OCI-LY3 (cell line): ENCODE measurements at regions not wholly inside any gene's neighbourhood (a gene's known extent, or its start where the extent isn't known, plus 50 kb on each side); places are given as distances from the start of the nearest gene placed in this dataset.

Experiments used
- H2AFZ ChIP-seq: fragments of 200-600, 300-600 bp; shearing (Covaris generic); 2 replicates; pipeline ENCODE4 v1.6.0; 2014; ENCODE audit warnings: antibody characterized with exemption, low read depth, low read length
- H3K27ac ChIP-seq: fragments of 200-600, 300-600 bp; sonication (generic); 2 replicates; pipeline ENCODE4 v1.5.1; 2014; ENCODE audit warnings: mild to moderate bottlenecking, low read length, moderate library complexity, mixed read lengths
- H3K27me3 ChIP-seq: fragments of 200-600, 300-600 bp; sonication (generic); 2 replicates; pipeline ENCODE4 v1.6.1; 2014; ENCODE audit warnings: low read depth, low read length, mixed read lengths
- H3K36me3 ChIP-seq: fragments of 200-600, 300-600 bp; sonication (generic); replicated peaks from 2 replicates; pipeline ENCODE3; 2014; ENCODE audit warnings: low read depth, low read length, mixed read lengths
- H3K4me1 ChIP-seq: fragments of 300-600, 200-600 bp; sonication (generic); 2 replicates; pipeline ENCODE4 v1.6.1; 2014; ENCODE audit warnings: low read length, mixed read lengths
- H3K4me2 ChIP-seq: fragments of 200-600, 300-600 bp; sonication (generic); 2 replicates; pipeline ENCODE4 v1.6.1; 2014; ENCODE audit warnings: low read length, mixed read lengths
- H3K4me3 ChIP-seq: fragments of 300-600, 200-600 bp; sonication (generic); 2 replicates; pipeline ENCODE4 v1.5.1; 2014; ENCODE audit warnings: antibody characterized with exemption, mild to moderate bottlenecking, low read length, moderate library complexity
- H3K79me2 ChIP-seq: fragments of 300-600, 200-600 bp; shearing (Covaris generic); 2 replicates; pipeline ENCODE4 v1.6.1; 2014; ENCODE audit warnings: mild to moderate bottlenecking, low read length, mixed read lengths
- H3K9ac ChIP-seq: fragments of 300-600, 200-600 bp; shearing (Covaris generic); 2 replicates; pipeline ENCODE4 v1.6.0; 2014; ENCODE audit warnings: mild to moderate bottlenecking, low read length, moderate library complexity
- H3K9me3 ChIP-seq: fragments of 200-600, 300-600 bp; shearing (Covaris generic); 2 replicates; pipeline ENCODE4 v1.6.1; 2014; ENCODE audit warnings: low read length, mixed read lengths; ENCODE audit not compliant: insufficient read depth
- H4K20me1 ChIP-seq: fragments of 200-600, 300-600 bp; sonication (generic); 2 replicates; pipeline ENCODE4 v1.6.1; 2016; ENCODE audit warnings: low read length, mixed read lengths; ENCODE audit not compliant: insufficient read depth
- EZH2phosphoT487 ChIP-seq: fragments of 200-600 bp; shearing (Covaris generic); IDR thresholded peaks from 2 replicates; pipeline ENCODE4 v1.6.1; 2018; ENCODE audit warnings: antibody characterized with exemption, mixed run types, low read depth
- TF ChIP-seq, protein P1 (sequence below): fragments of 200-600, 300-600 bp; sonication (generic); IDR thresholded peaks from 2 replicates; pipeline ENCODE4 v1.5.1; 2014; ENCODE audit warnings: antibody characterized with exemption, low read length, low read depth

DNA sequence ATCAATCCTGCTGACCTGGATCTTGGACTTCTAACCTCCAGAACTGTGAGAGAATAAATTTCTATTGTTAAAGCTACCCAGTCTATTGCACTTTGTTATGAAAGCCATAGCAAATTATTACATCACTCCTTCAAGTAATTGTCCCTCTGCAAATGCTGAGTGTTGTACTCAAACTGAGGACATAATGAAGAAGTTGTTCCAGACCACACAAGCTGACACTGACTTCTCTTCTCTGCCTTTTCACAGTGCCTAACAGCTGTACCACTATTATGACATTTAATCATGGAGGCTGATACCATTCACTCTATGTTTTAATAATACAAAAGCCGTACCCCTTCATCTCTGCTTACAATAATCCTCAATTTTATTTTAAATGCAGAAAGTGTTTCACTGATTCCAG lies 424.1 kb upstream of the PIK3C3 start:
- TF ChIP-seq EZH2phosphoT487: no peak
- TF ChIP-seq, protein P1, sequence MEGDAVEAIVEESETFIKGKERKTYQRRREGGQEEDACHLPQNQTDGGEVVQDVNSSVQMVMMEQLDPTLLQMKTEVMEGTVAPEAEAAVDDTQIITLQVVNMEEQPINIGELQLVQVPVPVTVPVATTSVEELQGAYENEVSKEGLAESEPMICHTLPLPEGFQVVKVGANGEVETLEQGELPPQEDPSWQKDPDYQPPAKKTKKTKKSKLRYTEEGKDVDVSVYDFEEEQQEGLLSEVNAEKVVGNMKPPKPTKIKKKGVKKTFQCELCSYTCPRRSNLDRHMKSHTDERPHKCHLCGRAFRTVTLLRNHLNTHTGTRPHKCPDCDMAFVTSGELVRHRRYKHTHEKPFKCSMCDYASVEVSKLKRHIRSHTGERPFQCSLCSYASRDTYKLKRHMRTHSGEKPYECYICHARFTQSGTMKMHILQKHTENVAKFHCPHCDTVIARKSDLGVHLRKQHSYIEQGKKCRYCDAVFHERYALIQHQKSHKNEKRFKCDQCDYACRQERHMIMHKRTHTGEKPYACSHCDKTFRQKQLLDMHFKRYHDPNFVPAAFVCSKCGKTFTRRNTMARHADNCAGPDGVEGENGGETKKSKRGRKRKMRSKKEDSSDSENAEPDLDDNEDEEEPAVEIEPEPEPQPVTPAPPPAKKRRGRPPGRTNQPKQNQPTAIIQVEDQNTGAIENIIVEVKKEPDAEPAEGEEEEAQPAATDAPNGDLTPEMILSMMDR: no peak
- no peaks in the 10 kb centered on the region for H3K36me3 ChIP-seq
- no peak overlapping the region for H3K4me3 ChIP-seq
- no peaks in the 10 kb centered on the region for H3K9me3 ChIP-seq
- H3K9ac ChIP-seq: no peak overlapping the region
- no peaks in the 10 kb centered on the region for H3K4me1 ChIP-seq
- H3K79me2 ChIP-seq: no peaks in the 10 kb centered on the region
- H3K27ac ChIP-seq: no peak overlapping the region
- H4K20me1 ChIP-seq: no peaks in the 10 kb centered on the region
- no peak overlapping the region for H2AFZ ChIP-seq
- H3K27me3 ChIP-seq: no peaks in the 10 kb centered on the region
- H3K4me2 ChIP-seq: no peak overlapping the region

DNA sequence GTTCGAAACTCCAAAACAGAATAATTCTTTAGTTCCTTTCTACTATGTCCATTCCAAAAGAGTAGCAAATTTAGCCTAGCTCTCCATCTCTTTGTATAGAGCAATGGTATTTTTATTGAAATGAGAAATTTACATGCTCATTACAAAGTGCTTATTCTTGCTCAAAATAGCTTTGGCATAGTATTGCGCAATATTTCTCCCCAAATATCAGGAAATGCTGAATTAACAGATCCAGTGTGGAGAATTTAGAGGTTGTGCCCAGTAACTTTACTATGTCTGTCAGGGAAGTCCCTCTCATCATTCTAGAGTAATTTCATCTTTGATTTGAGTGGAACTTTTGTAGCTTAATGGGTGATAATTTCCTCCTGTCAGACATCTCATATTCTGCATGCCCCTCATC lies 425.9 kb upstream of the PIK3C3 start:
- no peaks in the 10 kb centered on the region for H4K20me1 ChIP-seq
- H3K79me2 ChIP-seq: no peaks in the 10 kb centered on the region
- no peak overlapping the region for H2AFZ ChIP-seq
- H3K9me3 ChIP-seq: no peaks in the 10 kb centered on the region
- no peak for TF ChIP-seq EZH2phosphoT487
- TF ChIP-seq, protein P1: no peak
- H3K36me3 ChIP-seq: no peaks in the 10 kb centered on the region
- no peak overlapping the region for H3K9ac ChIP-seq
- no peaks in the 10 kb centered on the region for H3K27me3 ChIP-seq
- no peak overlapping the region for H3K4me2 ChIP-seq
- no peak overlapping the region for H3K4me3 ChIP-seq
- H3K4me1 ChIP-seq: no peaks in the 10 kb centered on the region
- no peak overlapping the region for H3K27ac ChIP-seq

DNA sequence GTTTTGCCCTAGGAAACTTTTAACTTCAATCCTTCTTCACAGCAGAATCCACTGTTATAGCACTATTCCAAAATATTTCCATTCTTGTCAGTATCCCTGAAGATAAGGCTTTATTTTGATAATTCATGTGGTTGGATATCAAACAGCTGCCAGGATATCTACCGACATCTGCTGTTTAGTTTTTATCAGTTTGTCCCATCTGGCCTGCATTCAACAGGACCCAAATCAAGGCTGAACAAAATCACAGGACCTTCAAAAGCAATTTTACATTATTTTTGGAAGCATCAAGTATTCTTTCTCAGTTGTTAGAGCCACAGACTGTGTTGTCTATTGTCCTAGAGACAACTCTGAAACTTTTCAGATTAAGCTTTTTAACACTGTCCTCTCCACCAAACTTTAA lies 429.0 kb upstream of the PIK3C3 start:
- no peaks in the 10 kb centered on the region for H3K36me3 ChIP-seq
- no peaks in the 10 kb centered on the region for H3K79me2 ChIP-seq
- no peak overlapping the region for H2AFZ ChIP-seq
- no peaks in the 10 kb centered on the region for H3K4me1 ChIP-seq
- H4K20me1 ChIP-seq: no peaks in the 10 kb centered on the region
- H3K27me3 ChIP-seq: no peaks in the 10 kb centered on the region
- H3K9me3 ChIP-seq: no peaks in the 10 kb centered on the region
- no peak overlapping the region for H3K4me3 ChIP-seq
- no peak overlapping the region for H3K9ac ChIP-seq
- TF ChIP-seq, protein P1: no peak
- no peak for TF ChIP-seq EZH2phosphoT487
- no peak overlapping the region for H3K27ac ChIP-seq
- H3K4me2 ChIP-seq: no peak overlapping the region

DNA sequence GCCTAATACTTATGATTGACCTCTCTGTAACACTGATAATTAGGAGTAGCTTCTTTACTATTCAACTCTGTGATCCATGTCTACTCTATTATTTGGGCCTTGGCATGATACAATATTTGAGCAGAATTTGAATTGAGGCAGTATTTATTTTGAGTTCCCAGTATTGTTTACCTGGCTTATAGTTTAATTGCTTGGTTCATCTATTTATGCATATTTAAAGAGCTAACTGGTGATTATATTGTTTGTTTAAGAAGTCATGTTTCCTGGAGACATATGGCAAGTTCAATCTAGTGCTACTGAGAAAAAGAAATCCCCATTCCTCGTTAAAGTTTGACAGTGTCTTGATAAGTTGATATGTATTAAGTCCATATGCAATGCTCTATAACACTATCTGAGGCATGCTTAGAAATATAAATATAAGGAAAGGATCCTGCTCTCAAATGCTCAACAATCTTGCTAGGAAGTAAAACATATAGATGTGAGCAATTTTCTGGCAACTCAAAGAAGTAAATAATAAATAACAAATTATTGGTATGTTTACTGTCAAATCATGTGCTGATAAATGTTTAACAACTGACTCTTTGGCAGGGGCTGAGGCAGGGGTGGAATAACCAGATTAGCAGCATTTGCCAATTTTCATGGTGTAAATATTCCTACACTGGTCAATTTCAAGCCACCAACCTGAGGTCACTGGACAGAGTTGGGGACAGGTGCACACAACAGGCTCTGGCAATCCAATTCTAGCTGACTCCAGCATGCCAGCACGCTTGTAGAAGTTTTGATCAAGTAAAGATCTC lies 430.2 kb upstream of the PIK3C3 start:
- TF ChIP-seq, protein P1: no peak
- TF ChIP-seq EZH2phosphoT487: no peak
- Histone ChIP-seq H2AFZ (no peak overlapping the region), H3K27ac (no peak overlapping the region), H4K20me1 (no peaks in the 10 kb centered on the region), H3K9me3 (no peaks in the 10 kb centered on the region), H3K4me3 (no peak overlapping the region), H3K4me1 (no peaks in the 10 kb centered on the region), H3K36me3 (no peaks in the 10 kb centered on the region), H3K79me2 (no peaks in the 10 kb centered on the region), H3K4me2 (no peak overlapping the region), H3K27me3 (no peaks in the 10 kb centered on the region), H3K9ac (no peak overlapping the region)
